ENCODE measurements at regions not wholly inside any gene's neighbourhood (a gene's known extent, or its start where the extent isn't known, plus 50 kb on each side); places are given as distances from the start of the nearest gene placed in this dataset.

GRCh38 chr14:26128931-26129671 lies 468.7 kb downstream of the NOVA1 start:
- Histone ChIP-seq H3K27ac (ENCODE audit: low read length) (no peak overlapping the region), H3K9ac (ENCODE audit: low read length) (no peak overlapping the region), H4K20me1 (ENCODE audit: insufficient read depth, low read depth, low read length) (no peaks in the 10 kb centered on the region), H3K79me2 (ENCODE audit: low read length) (no peaks in the 10 kb centered on the region), H2AFZ (ENCODE audit: low read length) (no peak overlapping the region), H3K9me3 (ENCODE audit: low read length) (peaks cover 74% of the 10 kb centered on the region), H3K36me3 (ENCODE audit: insufficient read depth, low read length) (no peaks in the 10 kb centered on the region), H3K4me3 (ENCODE audit: low read length) (no peak overlapping the region), H3K27me3 (ENCODE audit: low read length) (no peaks in the 10 kb centered on the region), H3K4me1 (ENCODE audit: low read length) (no peaks in the 10 kb centered on the region), H3K4me2 (ENCODE audit: low read depth, low read length, poor library complexity, severe bottlenecking) (no peak overlapping the region), H3K9me2 (replicated peaks; ENCODE audit: insufficient read depth, low read length) (no peaks in the 10 kb centered on the region)
- DNase-seq, result no peak

GRCh38 chr14:26124896-26125438 lies 472.9 kb downstream of the NOVA1 start:
- H3K36me3 ChIP-seq (ENCODE audit: insufficient read depth, low read length), result no peaks in the 10 kb centered on the region
- H3K27ac ChIP-seq (ENCODE audit: low read length), result no peak overlapping the region
- no peaks in the 10 kb centered on the region for H3K79me2 ChIP-seq (ENCODE audit: low read length)
- H2AFZ ChIP-seq (ENCODE audit: low read length), result no peak overlapping the region
- H4K20me1 ChIP-seq (ENCODE audit: insufficient read depth, low read depth, low read length), result no peaks in the 10 kb centered on the region
- no peak overlapping the region for H3K4me3 ChIP-seq (ENCODE audit: low read length)
- peaks cover 77% of the 10 kb centered on the region for H3K9me3 ChIP-seq (ENCODE audit: low read length)
- no peak for DNase-seq
- H3K27me3 ChIP-seq (ENCODE audit: low read length), result no peaks in the 10 kb centered on the region
- H3K9me2 ChIP-seq (replicated peaks; ENCODE audit: insufficient read depth, low read length), result no peaks in the 10 kb centered on the region
- H3K4me2 ChIP-seq (ENCODE audit: low read depth, low read length, poor library complexity, severe bottlenecking), result no peak overlapping the region
- H3K4me1 ChIP-seq (ENCODE audit: low read length), result no peaks in the 10 kb centered on the region
- H3K9ac ChIP-seq (ENCODE audit: low read length), result no peak overlapping the region

GRCh38 chr14:26123459-26123858 lies 474.4 kb downstream of the NOVA1 start:
- H3K4me1 ChIP-seq (ENCODE audit: low read length), result no peaks in the 10 kb centered on the region
- peaks cover 72% of the 10 kb centered on the region for H3K9me3 ChIP-seq (ENCODE audit: low read length)
- H3K36me3 ChIP-seq (ENCODE audit: insufficient read depth, low read length), result no peaks in the 10 kb centered on the region
- no peaks in the 10 kb centered on the region for H4K20me1 ChIP-seq (ENCODE audit: insufficient read depth, low read depth, low read length)
- no peaks in the 10 kb centered on the region for H3K79me2 ChIP-seq (ENCODE audit: low read length)
- H3K9me2 ChIP-seq (replicated peaks; ENCODE audit: insufficient read depth, low read length), result no peaks in the 10 kb centered on the region
- H3K27ac ChIP-seq (ENCODE audit: low read length), result no peak overlapping the region
- H3K27me3 ChIP-seq (ENCODE audit: low read length), result no peaks in the 10 kb centered on the region
- no peak overlapping the region for H3K4me2 ChIP-seq (ENCODE audit: low read depth, low read length, poor library complexity, severe bottlenecking)
- DNase-seq, result no peak
- H3K4me3 ChIP-seq (ENCODE audit: low read length), result no peak overlapping the region
- no peak overlapping the region for H2AFZ ChIP-seq (ENCODE audit: low read length)
- H3K9ac ChIP-seq (ENCODE audit: low read length), result no peak overlapping the region

- no peaks in the 10 kb centered on the region for H3K4me1 ChIP-seq (ENCODE audit: low read length)
- H3K79me2 ChIP-seq (ENCODE audit: low read length), result no peaks in the 10 kb centered on the region
- DNase-seq, result no peak
- no peaks in the 10 kb centered on the region for H4K20me1 ChIP-seq (ENCODE audit: insufficient read depth, low read depth, low read length)
- H3K27ac ChIP-seq (ENCODE audit: low read length), result no peak overlapping the region
- H3K9ac ChIP-seq (ENCODE audit: low read length), result no peak overlapping the region
- peaks cover 68% of the 10 kb centered on the region for H3K9me3 ChIP-seq (ENCODE audit: low read length)
- no peaks in the 10 kb centered on the region for H3K9me2 ChIP-seq (replicated peaks; ENCODE audit: insufficient read depth, low read length)
- H3K4me3 ChIP-seq (ENCODE audit: low read length), result no peak overlapping the region
- no peaks in the 10 kb centered on the region for H3K27me3 ChIP-seq (ENCODE audit: low read length)
- no peaks in the 10 kb centered on the region for H3K36me3 ChIP-seq (ENCODE audit: insufficient read depth, low read length)
- no peak overlapping the region for H3K4me2 ChIP-seq (ENCODE audit: low read depth, low read length, poor library complexity, severe bottlenecking)
- H2AFZ ChIP-seq (ENCODE audit: low read length), result no peak overlapping the region
Observed at GRCh38 chr14:26121181-26121580, 476.7 kb downstream of the NOVA1 start.

- no peaks in the 10 kb centered on the region for H3K27me3 ChIP-seq (ENCODE audit: low read length)
- no peaks in the 10 kb centered on the region for H4K20me1 ChIP-seq (ENCODE audit: insufficient read depth, low read depth, low read length)
- no peak overlapping the region for H3K4me2 ChIP-seq (ENCODE audit: low read depth, low read length, poor library complexity, severe bottlenecking)
- DNase-seq, result no peak
- H3K9me2 ChIP-seq (replicated peaks; ENCODE audit: insufficient read depth, low read length), result no peaks in the 10 kb centered on the region
- H3K9me3 ChIP-seq (ENCODE audit: low read length), result peaks cover 38% of the 10 kb centered on the region
- H3K79me2 ChIP-seq (ENCODE audit: low read length), result no peaks in the 10 kb centered on the region
- no peak overlapping the region for H2AFZ ChIP-seq (ENCODE audit: low read length)
- H3K27ac ChIP-seq (ENCODE audit: low read length), result no peak overlapping the region
- no peaks in the 10 kb centered on the region for H3K4me1 ChIP-seq (ENCODE audit: low read length)
- H3K36me3 ChIP-seq (ENCODE audit: insufficient read depth, low read length), result no peaks in the 10 kb centered on the region
- no peak overlapping the region for H3K4me3 ChIP-seq (ENCODE audit: low read length)
- H3K9ac ChIP-seq (ENCODE audit: low read length), result no peak overlapping the region
Observed at GRCh38 chr14:26113911-26114640, 483.8 kb downstream of the NOVA1 start.

GRCh38 chr14:26104717-26105116 lies 493.1 kb downstream of the NOVA1 start:
- no peaks in the 10 kb centered on the region for H3K9me2 ChIP-seq (replicated peaks; ENCODE audit: insufficient read depth, low read length)
- H3K4me3 ChIP-seq (ENCODE audit: low read length), result no peak overlapping the region
- peaks cover 53% of the 10 kb centered on the region for H3K9me3 ChIP-seq (ENCODE audit: low read length)
- no peak overlapping the region for H3K9ac ChIP-seq (ENCODE audit: low read length)
- no peak overlapping the region for H3K4me2 ChIP-seq (ENCODE audit: low read depth, low read length, poor library complexity, severe bottlenecking)
- H3K27me3 ChIP-seq (ENCODE audit: low read length), result no peaks in the 10 kb centered on the region
- H3K79me2 ChIP-seq (ENCODE audit: low read length), result no peaks in the 10 kb centered on the region
- no peak for DNase-seq
- H2AFZ ChIP-seq (ENCODE audit: low read length), result no peak overlapping the region
- no peaks in the 10 kb centered on the region for H3K4me1 ChIP-seq (ENCODE audit: low read length)
- no peak overlapping the region for H3K27ac ChIP-seq (ENCODE audit: low read length)
- no peaks in the 10 kb centered on the region for H3K36me3 ChIP-seq (ENCODE audit: insufficient read depth, low read length)
- H4K20me1 ChIP-seq (ENCODE audit: insufficient read depth, low read depth, low read length), result no peaks in the 10 kb centered on the region

- Histone ChIP-seq H3K9me2 (replicated peaks; ENCODE audit: insufficient read depth, low read length) (no peaks in the 10 kb centered on the region), H3K9ac (ENCODE audit: low read length) (no peak overlapping the region), H2AFZ (ENCODE audit: low read length) (no peak overlapping the region), H3K4me3 (ENCODE audit: low read length) (no peak overlapping the region), H3K27ac (ENCODE audit: low read length) (no peak overlapping the region), H3K36me3 (ENCODE audit: insufficient read depth, low read length) (no peaks in the 10 kb centered on the region), H3K79me2 (ENCODE audit: low read length) (no peaks in the 10 kb centered on the region), H4K20me1 (ENCODE audit: insufficient read depth, low read depth, low read length) (no peaks in the 10 kb centered on the region), H3K9me3 (ENCODE audit: low read length) (peaks cover 79% of the 10 kb centered on the region), H3K4me2 (ENCODE audit: low read depth, low read length, poor library complexity, severe bottlenecking) (no peak overlapping the region), H3K4me1 (ENCODE audit: low read length) (no peaks in the 10 kb centered on the region), H3K27me3 (ENCODE audit: low read length) (no peaks in the 10 kb centered on the region)
- DNase-seq, result no peak
Observed at GRCh38 chr14:26097852-26098251, 500.0 kb downstream of the NOVA1 start.

- Histone ChIP-seq H3K4me3 (ENCODE audit: low read length) (no peak overlapping the region; the same call in 1 of the 2 replicates), H3K9ac (ENCODE audit: low read length) (no peak overlapping the region), H4K20me1 (ENCODE audit: insufficient read depth, low read depth, low read length) (no peaks in the 10 kb centered on the region), H3K36me3 (ENCODE audit: insufficient read depth, low read length) (no peaks in the 10 kb centered on the region), H3K4me2 (ENCODE audit: low read depth, low read length, poor library complexity, severe bottlenecking) (no peak overlapping the region), H2AFZ (ENCODE audit: low read length) (no peak overlapping the region), H3K9me3 (ENCODE audit: low read length) (peaks cover 89% of the 10 kb centered on the region), H3K9me2 (replicated peaks; ENCODE audit: insufficient read depth, low read length) (no peaks in the 10 kb centered on the region), H3K4me1 (ENCODE audit: low read length) (no peaks in the 10 kb centered on the region), H3K79me2 (ENCODE audit: low read length) (no peaks in the 10 kb centered on the region), H3K27ac (ENCODE audit: low read length) (no peak overlapping the region), H3K27me3 (ENCODE audit: low read length) (no peaks in the 10 kb centered on the region)
- DNase-seq, result no peak
Observed at GRCh38 chr14:26088275-26088674, 509.6 kb downstream of the NOVA1 start.

All from Karpas-422 (cell line).